ENCODE measurements at regions not wholly inside any gene's neighbourhood (a gene's known extent, or its start where the extent isn't known, plus 50 kb on each side); places are given as distances from the start of the nearest gene placed in this dataset.

DNA sequence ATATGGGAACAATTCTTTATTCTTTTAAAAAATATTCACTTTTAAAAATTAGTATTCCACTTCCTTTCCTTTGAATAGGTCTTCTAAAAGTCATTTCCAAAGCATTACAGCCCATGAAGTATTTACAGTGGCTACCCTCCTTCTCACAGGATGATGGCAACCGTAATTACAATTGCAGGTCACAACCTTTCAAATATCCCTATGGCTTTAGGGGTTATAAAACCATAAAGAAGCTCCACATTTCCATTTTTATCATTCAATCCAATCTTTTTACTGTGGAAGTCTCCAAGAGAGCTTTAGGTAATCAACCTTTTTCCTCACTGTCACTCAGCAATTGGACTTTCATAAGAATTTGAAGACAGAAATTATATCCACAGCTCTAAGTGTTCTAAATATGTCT, 488.9 kb upstream of the CA10 start:
- no peak for TF ChIP-seq EZH2phosphoT487 (IDR thresholded peaks at IDR 0.05; ENCODE audit: low read depth)
- TF ChIP-seq, protein P1, sequence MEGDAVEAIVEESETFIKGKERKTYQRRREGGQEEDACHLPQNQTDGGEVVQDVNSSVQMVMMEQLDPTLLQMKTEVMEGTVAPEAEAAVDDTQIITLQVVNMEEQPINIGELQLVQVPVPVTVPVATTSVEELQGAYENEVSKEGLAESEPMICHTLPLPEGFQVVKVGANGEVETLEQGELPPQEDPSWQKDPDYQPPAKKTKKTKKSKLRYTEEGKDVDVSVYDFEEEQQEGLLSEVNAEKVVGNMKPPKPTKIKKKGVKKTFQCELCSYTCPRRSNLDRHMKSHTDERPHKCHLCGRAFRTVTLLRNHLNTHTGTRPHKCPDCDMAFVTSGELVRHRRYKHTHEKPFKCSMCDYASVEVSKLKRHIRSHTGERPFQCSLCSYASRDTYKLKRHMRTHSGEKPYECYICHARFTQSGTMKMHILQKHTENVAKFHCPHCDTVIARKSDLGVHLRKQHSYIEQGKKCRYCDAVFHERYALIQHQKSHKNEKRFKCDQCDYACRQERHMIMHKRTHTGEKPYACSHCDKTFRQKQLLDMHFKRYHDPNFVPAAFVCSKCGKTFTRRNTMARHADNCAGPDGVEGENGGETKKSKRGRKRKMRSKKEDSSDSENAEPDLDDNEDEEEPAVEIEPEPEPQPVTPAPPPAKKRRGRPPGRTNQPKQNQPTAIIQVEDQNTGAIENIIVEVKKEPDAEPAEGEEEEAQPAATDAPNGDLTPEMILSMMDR (IDR thresholded peaks at IDR 0.05; ENCODE audit: low read depth, low read length), result no peak
- Histone ChIP-seq H2AFZ (ENCODE audit: low read depth, low read length) (no peak overlapping the region), H3K9ac (ENCODE audit: low read length) (no peak overlapping the region), H3K27ac (ENCODE audit: low read length) (no peak overlapping the region), H3K4me2 (ENCODE audit: low read length) (no peak overlapping the region), H4K20me1 (ENCODE audit: insufficient read depth, low read length) (no peaks in the 10 kb centered on the region), H3K4me3 (ENCODE audit: low read length) (no peak overlapping the region), H3K4me1 (ENCODE audit: low read length) (no peaks in the 10 kb centered on the region), H3K36me3 (replicated peaks; ENCODE audit: low read depth, low read length) (no peaks in the 10 kb centered on the region), H3K27me3 (ENCODE audit: low read depth, low read length) (no peaks in the 10 kb centered on the region), H3K79me2 (ENCODE audit: low read length) (no peaks in the 10 kb centered on the region), H3K9me3 (ENCODE audit: insufficient read depth, low read length) (no peaks in the 10 kb centered on the region)

DNA sequence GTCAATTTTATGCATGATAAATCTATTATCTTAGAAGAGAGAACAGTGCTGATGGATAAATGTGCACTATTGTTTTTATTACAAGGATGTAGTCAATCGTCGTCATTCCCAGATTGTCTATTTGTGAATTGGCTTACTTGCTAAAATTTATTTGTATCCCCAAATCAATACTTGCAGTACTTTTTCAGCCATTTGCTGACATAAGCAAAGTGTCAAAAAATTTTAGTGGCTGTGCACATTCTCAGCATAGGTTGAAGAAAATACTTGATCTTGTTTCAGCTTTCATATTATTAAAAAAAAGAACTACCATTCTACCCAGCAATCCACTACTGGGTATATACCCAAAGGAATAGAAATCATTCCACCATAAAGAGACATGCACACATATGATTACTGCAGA, 477.9 kb upstream of the CA10 start:
- no peak overlapping the region for H3K27ac ChIP-seq (ENCODE audit: low read length)
- H4K20me1 ChIP-seq (ENCODE audit: insufficient read depth, low read length), result no peaks in the 10 kb centered on the region
- no peaks in the 10 kb centered on the region for H3K4me1 ChIP-seq (ENCODE audit: low read length)
- TF ChIP-seq, protein P1 (IDR thresholded peaks at IDR 0.05; ENCODE audit: low read depth, low read length), result no peak
- no peak for TF ChIP-seq EZH2phosphoT487 (IDR thresholded peaks at IDR 0.05; ENCODE audit: low read depth)
- H3K4me2 ChIP-seq (ENCODE audit: low read length), result no peak overlapping the region
- H3K9me3 ChIP-seq (ENCODE audit: insufficient read depth, low read length), result no peaks in the 10 kb centered on the region
- H3K9ac ChIP-seq (ENCODE audit: low read length), result no peak overlapping the region
- no peaks in the 10 kb centered on the region for H3K79me2 ChIP-seq (ENCODE audit: low read length)
- no peaks in the 10 kb centered on the region for H3K27me3 ChIP-seq (ENCODE audit: low read depth, low read length)
- no peak overlapping the region for H2AFZ ChIP-seq (ENCODE audit: low read depth, low read length)
- H3K36me3 ChIP-seq (replicated peaks; ENCODE audit: low read depth, low read length), result no peaks in the 10 kb centered on the region
- H3K4me3 ChIP-seq (ENCODE audit: low read length), result no peak overlapping the region

DNA sequence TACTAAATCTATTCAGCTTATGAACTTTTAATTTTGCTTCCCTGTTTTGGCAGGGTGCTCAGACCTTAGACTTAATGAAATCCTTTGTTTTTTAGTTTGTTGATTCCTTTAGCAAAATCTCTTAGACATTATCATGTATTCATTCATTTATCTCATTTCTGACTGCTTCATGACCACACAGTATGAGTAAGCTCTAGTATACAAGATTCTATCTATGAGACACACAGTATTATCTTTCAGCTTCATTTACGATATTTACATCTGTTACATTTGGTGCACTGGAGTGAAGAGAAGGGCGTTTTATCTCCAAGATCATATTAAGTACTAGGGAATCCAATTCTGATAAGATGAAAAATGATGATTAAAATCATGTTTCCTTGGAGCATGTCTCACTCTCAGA, 448.1 kb upstream of the CA10 start:
- H3K27me3 ChIP-seq (ENCODE audit: low read depth, low read length), result no peaks in the 10 kb centered on the region
- no peak overlapping the region for H2AFZ ChIP-seq (ENCODE audit: low read depth, low read length)
- H3K4me3 ChIP-seq (ENCODE audit: low read length), result no peak overlapping the region
- H3K4me2 ChIP-seq (ENCODE audit: low read length), result no peak overlapping the region
- H3K9ac ChIP-seq (ENCODE audit: low read length), result no peak overlapping the region
- no peaks in the 10 kb centered on the region for H3K36me3 ChIP-seq (replicated peaks; ENCODE audit: low read depth, low read length)
- no peaks in the 10 kb centered on the region for H3K79me2 ChIP-seq (ENCODE audit: low read length)
- no peaks in the 10 kb centered on the region for H3K9me3 ChIP-seq (ENCODE audit: insufficient read depth, low read length)
- H4K20me1 ChIP-seq (ENCODE audit: insufficient read depth, low read length), result no peaks in the 10 kb centered on the region
- no peaks in the 10 kb centered on the region for H3K4me1 ChIP-seq (ENCODE audit: low read length)
- H3K27ac ChIP-seq (ENCODE audit: low read length), result no peak overlapping the region
- no peak for TF ChIP-seq EZH2phosphoT487 (IDR thresholded peaks at IDR 0.05; ENCODE audit: low read depth)
- TF ChIP-seq, protein P1 (IDR thresholded peaks at IDR 0.05; ENCODE audit: low read depth, low read length), result no peak

DNA sequence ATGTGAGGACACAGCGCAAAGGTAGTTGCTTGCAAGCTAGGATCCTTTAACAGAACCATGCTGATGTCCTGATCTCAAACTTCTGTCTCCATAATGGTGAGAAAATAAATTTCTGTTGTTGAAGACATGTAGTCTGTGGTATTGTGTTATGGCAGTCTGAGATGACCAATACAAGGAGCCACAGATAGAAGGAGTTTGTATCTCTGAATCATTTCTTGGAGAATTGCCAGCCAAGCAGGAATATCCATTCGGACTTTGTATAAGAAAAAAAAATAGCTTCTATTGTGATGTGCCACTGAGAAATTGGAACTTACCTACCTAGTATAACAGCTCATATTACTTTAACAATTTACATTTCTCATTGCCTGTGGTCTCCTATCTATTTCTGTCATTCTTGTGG, 447.6 kb upstream of the CA10 start:
- no peaks in the 10 kb centered on the region for H3K4me1 ChIP-seq (ENCODE audit: low read length)
- no peak overlapping the region for H3K27ac ChIP-seq (ENCODE audit: low read length)
- no peaks in the 10 kb centered on the region for H3K9me3 ChIP-seq (ENCODE audit: insufficient read depth, low read length)
- H2AFZ ChIP-seq (ENCODE audit: low read depth, low read length), result no peak overlapping the region
- no peak overlapping the region for H3K4me2 ChIP-seq (ENCODE audit: low read length)
- TF ChIP-seq, protein P1 (IDR thresholded peaks at IDR 0.05; ENCODE audit: low read depth, low read length), result no peak
- no peak for TF ChIP-seq EZH2phosphoT487 (IDR thresholded peaks at IDR 0.05; ENCODE audit: low read depth)
- no peaks in the 10 kb centered on the region for H3K36me3 ChIP-seq (replicated peaks; ENCODE audit: low read depth, low read length)
- H4K20me1 ChIP-seq (ENCODE audit: insufficient read depth, low read length), result no peaks in the 10 kb centered on the region
- H3K9ac ChIP-seq (ENCODE audit: low read length), result no peak overlapping the region
- H3K27me3 ChIP-seq (ENCODE audit: low read depth, low read length), result no peaks in the 10 kb centered on the region
- H3K79me2 ChIP-seq (ENCODE audit: low read length), result no peaks in the 10 kb centered on the region
- no peak overlapping the region for H3K4me3 ChIP-seq (ENCODE audit: low read length)
